ENCODE measurements at regions not wholly inside any gene's neighbourhood (a gene's known extent, or its start where the extent isn't known, plus 50 kb on each side); places are given as distances from the start of the nearest gene placed in this dataset.
A peak's percentile ranks its signal among the peaks of the same experiment; 100 is the strongest.

GRCh38 chr2:188853307-188853706 is 120.9 kb upstream of the COL3A1 start:
- peak; percentile 51 to 85 for DNase-seq

DNA sequence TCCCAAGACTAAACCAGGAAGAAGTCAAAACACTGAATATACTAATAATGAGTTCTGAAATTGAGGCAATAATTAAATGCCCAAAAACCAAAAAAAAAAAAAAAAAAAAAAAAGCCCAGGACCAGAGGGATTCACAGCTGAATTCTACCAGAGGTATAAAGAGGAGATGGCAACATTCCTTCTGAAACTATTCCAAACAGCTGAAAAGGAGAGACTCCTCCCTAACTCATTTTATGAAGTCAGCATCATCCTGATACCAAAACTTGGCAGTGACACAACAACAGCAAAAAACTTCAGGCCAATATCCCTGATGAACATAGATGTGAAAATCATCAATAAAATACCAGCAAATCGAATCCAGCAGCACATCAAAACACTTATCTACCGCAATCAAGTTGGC is 108.5 kb upstream of the COL3A1 start:
- no peak for DNase-seq

GRCh38 chr2:188869550-188869949 is 104.6 kb upstream of the COL3A1 start:
- DNase-seq = no peak

GRCh38 chr2:188870289-188870688 is 103.9 kb upstream of the COL3A1 start:
- DNase-seq = no peak

- no peak for DNase-seq
These were observed 99.1 kb upstream of the COL3A1 start for GRCh38 chr2:188875104-188875503.

DNA sequence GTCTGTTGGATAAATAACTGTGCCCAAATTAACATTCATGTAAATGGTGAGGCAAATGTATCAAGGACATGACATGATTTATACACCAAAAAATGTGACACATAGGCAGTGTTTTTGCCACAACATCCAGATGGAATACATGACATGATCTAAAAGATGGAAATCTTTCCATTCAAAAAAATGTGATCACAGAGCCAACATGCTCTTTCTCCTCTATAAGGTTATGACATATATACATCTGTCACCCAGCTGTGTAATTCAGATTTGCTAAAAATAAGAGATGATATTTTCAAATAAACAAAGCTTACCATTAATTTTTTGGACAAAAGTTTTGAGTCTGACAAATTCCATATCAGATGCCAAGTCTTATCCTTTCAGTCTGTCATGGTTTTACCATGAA is 95.5 kb upstream of the COL3A1 start:
- no peak for DNase-seq

DNA sequence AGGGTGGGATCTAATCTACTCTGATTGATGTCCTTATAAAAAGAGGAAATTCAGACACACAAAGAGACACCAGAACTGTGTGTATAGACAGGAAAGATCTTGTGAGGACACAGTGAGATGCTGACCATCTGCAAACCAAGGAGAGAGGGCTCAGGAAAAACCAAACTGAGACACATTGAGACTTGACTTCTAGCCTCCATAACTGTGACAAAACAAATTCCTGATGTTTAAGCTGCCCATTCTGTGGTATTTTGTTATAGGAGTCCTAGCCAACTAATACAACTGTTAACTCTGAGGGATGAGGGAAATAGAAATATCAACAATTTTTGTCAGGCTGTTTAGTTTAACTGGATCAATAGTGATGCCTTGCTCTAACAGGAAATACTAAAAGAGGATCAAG is 93.4 kb upstream of the COL3A1 start:
- no peak for DNase-seq

- no peak for DNase-seq
These were observed 92.7 kb upstream of the COL3A1 start for GRCh38 chr2:188881434-188881833.

DNA sequence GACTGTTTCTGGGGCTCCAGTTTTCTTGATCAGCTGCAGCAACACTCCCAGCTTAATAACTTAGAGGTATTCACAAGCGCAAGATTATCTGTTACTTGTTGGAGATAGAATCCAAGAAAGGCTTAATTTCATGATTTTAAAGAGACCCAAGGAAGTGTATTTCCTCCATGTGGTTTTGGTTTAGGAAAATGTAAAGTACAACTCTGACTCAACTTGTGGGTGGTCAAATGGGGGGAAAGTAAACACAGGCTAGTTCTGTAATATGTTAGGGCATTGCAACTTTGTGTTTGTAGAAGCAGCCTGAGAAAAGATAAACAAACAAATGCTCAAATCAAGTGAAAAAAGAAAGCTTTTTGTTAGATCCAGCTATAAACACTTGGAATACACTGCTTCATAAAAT is 90.1 kb upstream of the COL3A1 start:
- no peak for DNase-seq

GRCh38 chr2:188884517-188884916 is 89.7 kb upstream of the COL3A1 start:
- DNase-seq = no peak

- no peak for DNase-seq
These were observed 85.0 kb upstream of the COL3A1 start for GRCh38 chr2:188889187-188889586.

DNA sequence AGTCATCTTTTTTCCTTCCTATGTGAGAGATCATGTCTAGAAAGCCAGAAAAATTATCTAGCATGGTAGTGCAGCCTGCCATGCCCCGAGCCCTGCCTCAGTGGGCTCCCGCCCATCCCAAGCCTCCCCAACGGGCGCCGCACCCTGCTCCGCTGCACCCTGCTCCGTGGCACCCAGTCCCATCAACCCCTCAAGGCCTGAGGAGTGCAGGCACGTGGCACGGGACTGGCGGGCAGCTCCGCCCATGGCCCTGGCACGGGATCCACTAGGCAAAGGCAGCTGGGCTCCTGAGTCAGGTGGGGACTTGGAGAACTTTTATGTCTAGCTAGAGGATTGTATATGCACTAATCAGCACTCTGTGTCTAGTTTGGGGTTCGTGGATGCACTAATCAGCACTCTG is 83.4 kb upstream of the COL3A1 start:
- DNase-seq = no peak

DNA sequence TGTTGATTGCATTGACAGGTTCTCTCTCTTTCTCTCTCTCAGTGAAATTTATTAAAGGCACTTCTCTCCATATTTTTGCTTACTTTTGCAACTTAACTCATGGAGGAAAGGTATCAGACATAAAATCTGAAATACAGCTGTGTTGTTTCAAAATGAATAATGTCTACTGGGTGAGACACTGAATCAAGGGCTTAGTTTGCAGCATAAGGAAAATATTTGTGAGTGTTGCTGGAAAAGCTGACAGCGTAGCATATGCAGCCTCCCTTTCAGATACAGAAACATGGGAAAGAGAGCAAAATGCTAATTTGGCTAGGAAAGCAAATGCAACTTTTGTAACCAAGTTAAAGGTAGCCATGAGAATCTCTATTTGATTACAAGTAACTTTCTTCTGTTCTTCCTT is 81.5 kb upstream of the COL3A1 start:
- no peak for DNase-seq

GRCh38 chr2:188893972-188894371 is 80.2 kb upstream of the COL3A1 start:
- no peak for DNase-seq

DNA sequence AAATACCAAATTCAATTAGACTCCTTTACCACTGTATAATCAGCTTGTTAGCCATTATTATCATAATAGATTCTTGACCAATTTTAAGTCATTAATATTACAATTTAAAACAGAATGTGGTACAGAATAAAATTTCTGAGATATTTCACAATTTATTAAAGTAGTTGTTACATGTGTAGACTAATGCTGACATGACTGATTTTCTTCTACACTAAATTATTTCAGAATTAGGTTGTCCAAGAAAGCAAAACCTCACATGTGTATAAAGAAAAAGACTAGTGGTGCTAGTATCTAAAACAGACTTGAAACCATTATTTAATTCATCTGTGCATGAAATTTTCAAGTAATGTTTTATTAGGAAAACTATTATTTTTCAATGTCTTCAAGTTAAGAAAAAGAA is 79.2 kb upstream of the COL3A1 start:
- no peak for DNase-seq

- no peak for DNase-seq
These were observed 77.1 kb upstream of the COL3A1 start for GRCh38 chr2:188897096-188897495.

- DNase-seq = peak in 1 of 2 experiments; percentile 28
These were observed 75.9 kb upstream of the COL3A1 start for GRCh38 chr2:188898261-188898660.

- DNase-seq = no peak
These were observed 71.2 kb upstream of the COL3A1 start for GRCh38 chr2:188902901-188903491.

GRCh38 chr2:188903740-188904139 is 70.4 kb upstream of the COL3A1 start:
- DNase-seq = no peak

- no peak for DNase-seq
These were observed 65.1 kb upstream of the COL3A1 start for GRCh38 chr2:188909036-188909435.

DNA sequence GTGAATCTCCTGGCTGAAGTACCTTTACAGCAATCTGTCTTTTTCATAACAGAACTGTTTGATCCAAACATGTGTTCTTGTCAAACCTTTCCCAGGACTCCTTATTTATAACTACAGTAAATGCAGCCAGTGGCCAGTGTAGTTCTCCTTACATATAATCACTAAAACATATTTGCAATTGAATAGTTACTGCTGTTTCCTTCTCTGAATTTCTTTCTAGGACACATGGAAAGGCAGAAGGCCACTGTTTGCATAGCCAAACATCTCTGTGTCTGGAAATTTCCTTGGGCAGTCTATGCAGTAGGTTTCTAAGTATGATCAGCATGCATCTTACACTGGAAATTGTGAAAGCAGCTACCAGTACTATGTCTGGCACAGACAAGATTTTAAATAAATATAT is 57.4 kb upstream of the COL3A1 start:
- no peak for DNase-seq

DNA sequence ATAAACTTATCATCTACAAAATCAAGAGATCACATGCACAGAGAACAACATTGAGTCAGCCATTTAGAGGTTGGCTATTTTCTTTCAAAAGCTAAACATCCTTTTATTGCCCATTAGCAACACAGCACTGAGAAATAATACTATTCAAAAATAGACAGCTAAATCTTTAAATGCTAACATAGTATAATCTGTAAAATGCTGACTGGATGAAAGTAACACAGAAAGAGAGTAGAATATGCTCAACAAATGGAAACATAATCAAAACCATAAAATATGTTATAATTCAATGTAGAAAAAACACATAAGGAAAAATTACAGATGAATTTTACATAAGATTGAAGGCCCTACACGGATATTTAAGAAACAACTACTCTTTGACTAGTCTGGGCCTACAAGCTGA is 56.5 kb upstream of the COL3A1 start:
- no peak for DNase-seq

DNA sequence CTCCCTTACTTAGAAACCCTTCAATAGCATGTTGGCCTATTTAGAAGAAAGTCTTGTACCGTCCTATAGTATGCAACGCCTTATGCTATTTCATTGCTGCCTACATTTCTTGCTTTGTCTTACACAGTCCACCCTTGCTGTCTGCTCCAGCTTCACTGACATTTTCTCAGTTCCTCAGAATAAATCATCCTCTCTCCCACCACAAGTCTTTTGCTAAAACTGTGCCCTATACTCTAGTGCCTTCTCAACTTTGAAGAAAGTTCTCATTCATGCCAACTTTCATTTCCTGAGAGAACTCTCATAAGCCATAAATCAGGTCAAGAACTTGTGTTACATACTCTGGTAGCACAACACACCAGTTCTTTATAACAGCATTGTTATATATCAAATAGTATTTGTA is 54.3 kb upstream of the COL3A1 start:
- DNase-seq = no peak

GRCh38 chr2:188922191-188922590 is 52.0 kb upstream of the COL3A1 start:
- no peak for DNase-seq
